ENCODE measurements at regions not wholly inside any gene's neighbourhood (a gene's known extent, or its start where the extent isn't known, plus 50 kb on each side); places are given as distances from the start of the nearest gene placed in this dataset.

DNA sequence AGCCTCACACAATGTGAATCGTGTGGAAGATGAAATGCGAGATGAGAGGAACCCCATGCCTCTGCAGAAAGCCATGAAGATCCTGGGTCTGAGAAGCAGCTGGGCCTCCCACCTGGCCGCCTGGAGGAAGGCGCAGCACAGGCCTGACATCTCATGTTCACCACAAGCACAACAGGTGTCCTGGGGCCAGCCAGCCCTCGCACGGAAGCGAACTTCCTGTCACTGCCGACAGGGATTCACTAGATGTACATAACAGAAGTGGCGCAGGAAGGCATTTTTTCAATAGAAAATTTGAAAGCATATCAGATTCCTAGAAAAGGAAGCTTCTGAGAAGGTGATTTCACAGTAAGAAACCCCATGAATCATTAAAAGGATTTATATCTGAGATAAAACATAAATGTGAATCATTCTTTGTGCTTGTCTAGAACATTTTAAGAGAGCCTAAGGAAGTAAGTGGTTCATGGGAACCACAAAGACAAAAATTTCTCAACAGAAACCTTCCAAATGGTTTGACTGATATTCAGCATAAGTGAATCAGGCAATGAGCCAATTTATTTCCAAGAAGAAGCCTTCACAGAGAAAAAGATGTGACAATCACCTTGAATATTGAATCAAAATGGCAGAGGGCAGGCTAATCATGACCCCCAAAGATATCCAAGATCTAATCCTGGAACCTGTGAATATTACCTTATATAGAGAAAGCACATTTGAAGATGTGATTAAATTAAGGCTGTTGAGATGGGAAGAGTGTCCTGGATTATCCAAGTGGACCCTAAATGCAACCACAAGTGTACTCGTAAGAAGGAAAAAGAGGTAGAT lies 311.9 kb downstream of the DUSP6 start:
- BruUV-seq (replicated peaks): no TSS peak
- no peaks in the 10 kb centered on the region for H3K79me2 ChIP-seq (ENCODE audit: low read depth)

DNA sequence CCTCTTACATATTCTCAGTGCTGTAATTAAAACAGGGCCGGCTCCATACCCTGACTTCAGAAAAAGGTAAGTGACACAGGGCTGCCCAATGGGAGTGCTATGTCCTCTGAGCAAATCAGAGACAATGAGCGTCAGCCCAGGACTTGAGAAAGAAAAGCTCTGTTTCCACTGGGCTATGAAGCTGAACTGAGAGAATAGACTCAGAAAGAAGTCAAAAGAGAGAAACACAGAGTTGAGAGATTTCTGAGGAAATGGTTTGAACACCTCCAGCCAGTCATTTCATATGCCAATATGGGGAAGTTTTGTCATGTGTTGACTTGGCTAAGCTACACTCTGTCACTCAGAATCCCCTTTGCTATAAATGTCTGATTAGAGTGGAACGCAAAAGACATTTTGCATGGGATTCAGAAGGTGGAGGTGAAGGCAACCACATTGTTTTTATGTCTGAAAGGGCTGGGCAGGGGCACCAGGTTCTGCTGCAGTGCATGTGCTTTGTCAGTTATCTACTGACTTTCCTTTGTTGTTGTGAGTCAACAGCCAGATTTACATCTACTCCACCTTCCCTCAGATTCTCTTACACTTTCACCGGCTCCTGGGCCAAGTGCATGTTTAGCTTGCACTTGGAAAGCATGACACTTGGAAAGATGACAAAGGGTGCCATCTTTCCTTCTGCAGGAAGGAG lies 313.3 kb downstream of the DUSP6 start:
- DNase-seq: no peak
- no peak overlapping the region for H3K27ac ChIP-seq
- ChIA-PET POLR2A (ENCODE audit: unreplicated experiment) (no interaction called here), CTCF (no interaction called here)
- no peaks in the 10 kb centered on the region for H3K36me3 ChIP-seq (ENCODE audit: low read depth)
- no peak overlapping the region for H3K4me3 ChIP-seq
- no peak for TF ChIP-seq EZH2 (IDR thresholded peaks at IDR 0.05; ENCODE audit: low read depth)
- TF ChIP-seq, protein P1, sequence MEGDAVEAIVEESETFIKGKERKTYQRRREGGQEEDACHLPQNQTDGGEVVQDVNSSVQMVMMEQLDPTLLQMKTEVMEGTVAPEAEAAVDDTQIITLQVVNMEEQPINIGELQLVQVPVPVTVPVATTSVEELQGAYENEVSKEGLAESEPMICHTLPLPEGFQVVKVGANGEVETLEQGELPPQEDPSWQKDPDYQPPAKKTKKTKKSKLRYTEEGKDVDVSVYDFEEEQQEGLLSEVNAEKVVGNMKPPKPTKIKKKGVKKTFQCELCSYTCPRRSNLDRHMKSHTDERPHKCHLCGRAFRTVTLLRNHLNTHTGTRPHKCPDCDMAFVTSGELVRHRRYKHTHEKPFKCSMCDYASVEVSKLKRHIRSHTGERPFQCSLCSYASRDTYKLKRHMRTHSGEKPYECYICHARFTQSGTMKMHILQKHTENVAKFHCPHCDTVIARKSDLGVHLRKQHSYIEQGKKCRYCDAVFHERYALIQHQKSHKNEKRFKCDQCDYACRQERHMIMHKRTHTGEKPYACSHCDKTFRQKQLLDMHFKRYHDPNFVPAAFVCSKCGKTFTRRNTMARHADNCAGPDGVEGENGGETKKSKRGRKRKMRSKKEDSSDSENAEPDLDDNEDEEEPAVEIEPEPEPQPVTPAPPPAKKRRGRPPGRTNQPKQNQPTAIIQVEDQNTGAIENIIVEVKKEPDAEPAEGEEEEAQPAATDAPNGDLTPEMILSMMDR (conservative IDR thresholded peaks at IDR 0.05): no peak
- no peaks in the 10 kb centered on the region for H3F3A ChIP-seq (ENCODE audit: insufficient read depth, low read depth)
- H3K27me3 ChIP-seq (ENCODE audit: insufficient read depth, low read depth): no peaks in the 10 kb centered on the region
- no peak overlapping the region for H2AFZ ChIP-seq
- no peaks in the 10 kb centered on the region for H4K20me1 ChIP-seq (ENCODE audit: insufficient read depth)
- no peaks in the 10 kb centered on the region for H3K4me1 ChIP-seq (replicated peaks; ENCODE audit: insufficient read depth)
- H3K9me2 ChIP-seq (ENCODE audit: insufficient read depth): no peaks in the 10 kb centered on the region
- intact Hi-C loops (cut with micrococcal nuclease; ENCODE audit: unreplicated experiment): no loop called here
- no peaks in the 10 kb centered on the region for H3K79me2 ChIP-seq (ENCODE audit: low read depth)
- no peaks in the 10 kb centered on the region; the same call in 1 of the 2 replicates for H3K9me3 ChIP-seq (ENCODE audit: insufficient read depth, low read depth)
- BruUV-seq (replicated peaks): no TSS peak
- no peak overlapping the region for H3K4me2 ChIP-seq

More for the DNA sequence above, 311.9 kb downstream of the DUSP6 start:
- 0 out of 2 replicates have a peak, but pooled peaks cover 5% of the 10 kb centered on the region for H3K9me2 ChIP-seq (ENCODE audit: insufficient read depth)
- H3F3A ChIP-seq (ENCODE audit: insufficient read depth, low read depth): no peaks in the 10 kb centered on the region
- H3K27ac ChIP-seq: no peak overlapping the region
- no peaks in the 10 kb centered on the region for H3K36me3 ChIP-seq (ENCODE audit: low read depth)
- no peaks in the 10 kb centered on the region for H3K27me3 ChIP-seq (ENCODE audit: insufficient read depth, low read depth)
- no peak overlapping the region for H3K4me3 ChIP-seq
- TF ChIP-seq, protein P1 (conservative IDR thresholded peaks at IDR 0.05): no peak
- TF ChIP-seq EZH2 (IDR thresholded peaks at IDR 0.05; ENCODE audit: low read depth): no peak
- ChIA-PET POLR2A (ENCODE audit: unreplicated experiment) (no interaction called here), CTCF (no interaction called here)
- no peaks in the 10 kb centered on the region; the same call in 1 of the 2 replicates for H3K9me3 ChIP-seq (ENCODE audit: insufficient read depth, low read depth)
- no peaks in the 10 kb centered on the region for H4K20me1 ChIP-seq (ENCODE audit: insufficient read depth)
- H3K4me1 ChIP-seq (replicated peaks; ENCODE audit: insufficient read depth): no peaks in the 10 kb centered on the region
- intact Hi-C loops (cut with micrococcal nuclease; ENCODE audit: unreplicated experiment): no loop called here
- DNase-seq: no peak
- no peak overlapping the region for H2AFZ ChIP-seq
- H3K4me2 ChIP-seq: no peak overlapping the region

DNA sequence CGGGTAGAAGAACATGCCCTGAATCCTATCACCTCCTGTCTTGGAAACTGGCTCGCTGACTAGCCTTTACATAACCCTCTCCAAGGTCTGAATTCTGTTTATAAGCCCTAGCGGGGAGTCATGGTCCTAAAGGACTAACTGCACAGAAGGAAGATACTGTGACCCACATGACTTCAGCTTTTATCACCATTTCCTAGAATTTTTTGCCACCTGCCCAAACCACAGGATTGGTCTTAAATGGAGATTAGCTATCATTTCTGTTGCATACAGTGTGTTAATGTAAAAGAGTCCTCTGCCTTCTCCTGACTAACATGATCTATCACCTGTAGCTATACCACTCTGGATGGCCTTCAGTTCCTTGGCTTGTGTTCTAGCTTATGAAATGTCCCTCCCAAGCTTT lies 319.2 kb downstream of the DUSP6 start:
- Histone ChIP-seq H3K4me3 (no peak overlapping the region), H3K36me3 (ENCODE audit: low read depth) (no peaks in the 10 kb centered on the region), H3K4me2 (no peak overlapping the region), H3F3A (ENCODE audit: insufficient read depth, low read depth) (no peaks in the 10 kb centered on the region), H3K4me1 (replicated peaks; ENCODE audit: insufficient read depth) (no peaks in the 10 kb centered on the region), H3K27ac (no peak overlapping the region), H3K79me2 (ENCODE audit: low read depth) (no peaks in the 10 kb centered on the region), H3K9me3 (ENCODE audit: insufficient read depth, low read depth) (no peaks in the 10 kb centered on the region; the same call in 1 of the 2 replicates), H3K27me3 (ENCODE audit: insufficient read depth, low read depth) (no peaks in the 10 kb centered on the region), H2AFZ (no peak overlapping the region), H4K20me1 (ENCODE audit: insufficient read depth) (no peaks in the 10 kb centered on the region), H3K9me2 (ENCODE audit: insufficient read depth) (no peaks in the 10 kb centered on the region)
- no TSS peak for BruUV-seq (replicated peaks)
- intact Hi-C loops (cut with micrococcal nuclease; ENCODE audit: unreplicated experiment): no loop called here
- no peak for TF ChIP-seq EZH2 (IDR thresholded peaks at IDR 0.05; ENCODE audit: low read depth)
- TF ChIP-seq, protein P1 (conservative IDR thresholded peaks at IDR 0.05): no peak
- ChIA-PET POLR2A (ENCODE audit: unreplicated experiment) (no interaction called here), CTCF (interaction anchor here (0.5 kb wide), 1 partner anchor 1945 kb away, joined by 3 read pairs; no protein-coding TSS in a partner anchor)
- DNase-seq: no peak
